Esophagus squamous epithelium (tissue), 5 donors: ENCODE measurements at regions not wholly inside any gene's neighbourhood (a gene's known extent, or its start where the extent isn't known, plus 50 kb on each side); places are given as distances from the start of the nearest gene placed in this dataset.

Experiments
- DNase-seq: peaks from one replicate; lab custom pipeline; 2025; lab: John Stamatoyannopoulos, UW
- H3K27ac ChIP-seq, 4 donors: fragments of 200-600 bp; sonication (generic); one replicate each; pipeline ENCODE4 v1.5.1; 2016 to 2019; ENCODE audit warnings: mild to moderate bottlenecking in 1 of 4
- H3K27me3 ChIP-seq, 4 donors: fragments of 200-600 bp; sonication (generic); 1 replicate in 3 of 4; 2 replicates in 1 of 4; pipeline versions ENCODE4 v1.5.1 to v1.6.0; 2017 to 2021; ENCODE audit warnings: antibody characterized with exemption in 1 of 4
- H3K36me3 ChIP-seq, 3 donors: fragments of 200-600 bp; sonication (generic); one replicate each; pipeline ENCODE4 v1.5.1; 2016 to 2019
- H3K4me1 ChIP-seq, 3 donors: fragments of 200-600 bp; sonication (generic); one replicate each; pipeline ENCODE4 v1.5.1; 2017 to 2019
- H3K4me3 ChIP-seq, 4 donors: fragments of 200-600 bp; sonication (generic); 1 replicate in 3 of 4; 2 replicates in 1 of 4; pipeline ENCODE4 v1.5.1; 2016 to 2019; ENCODE audit warnings: mild to moderate bottlenecking in 2 of 4, moderate library complexity in 1 of 4
- H3K9me3 ChIP-seq, 3 donors: fragments of 200-600 bp; sonication (generic); one replicate each; pipeline ENCODE4 v1.5.1; 2016 to 2019
- POLR2A ChIP-seq, 4 donors: fragments of 450-650 bp; IDR thresholded peaks; one replicate each; pipeline ENCODE4 v1.6.1; 2017; ENCODE audit warnings: antibody characterized with exemption in 4 of 4, mild to moderate bottlenecking in 4 of 4, moderate library complexity in 3 of 4
- WGBS, 2 donors: methylation state at CpG; one replicate each; pipeline ENCODE4 v1.1.5; 2018; 5-methylcytosine and 5-hydroxymethylcytosine counted together
- intact Hi-C: fragments of 100-400 bp; cut with DNase I; formaldehyde crosslinking; loops from one replicate; pipeline ENCODE4 v1.15.0; 2022
- TF ChIP-seq, protein P1 (sequence below), 6 experiments: fragments of 450-650 bp in 4 of 6; fragments of 200-600 bp in 2 of 6; sonication (generic) in 2 of 6; IDR thresholded peaks; one replicate each; pipeline ENCODE4 v1.5.1; 2016 to 2019; ENCODE audit warnings: antibody characterized with exemption in 6 of 6, mild to moderate bottlenecking in 4 of 6, moderate library complexity in 4 of 6
- donor health status: DM: yes; HTN: yes; CAD: no.

GRCh38 chr4:104393655-104394324 lies 100.9 kb downstream of the CXXC4 start:
- Histone ChIP-seq H3K27me3 (no peaks in the 10 kb centered on the region), H3K4me1 (peaks cover 0 to 5% (median 0%) of the 10 kb centered on the region in 3 donors), H3K4me3 (no peak overlapping the region), H3K27ac (no peak overlapping the region), H3K36me3 (no peaks in the 10 kb centered on the region), H3K9me3 (no peaks in the 10 kb centered on the region)
- no peak for TF ChIP-seq POLR2A (IDR thresholded peaks at IDR 0.05)
- TF ChIP-seq, protein P1, sequence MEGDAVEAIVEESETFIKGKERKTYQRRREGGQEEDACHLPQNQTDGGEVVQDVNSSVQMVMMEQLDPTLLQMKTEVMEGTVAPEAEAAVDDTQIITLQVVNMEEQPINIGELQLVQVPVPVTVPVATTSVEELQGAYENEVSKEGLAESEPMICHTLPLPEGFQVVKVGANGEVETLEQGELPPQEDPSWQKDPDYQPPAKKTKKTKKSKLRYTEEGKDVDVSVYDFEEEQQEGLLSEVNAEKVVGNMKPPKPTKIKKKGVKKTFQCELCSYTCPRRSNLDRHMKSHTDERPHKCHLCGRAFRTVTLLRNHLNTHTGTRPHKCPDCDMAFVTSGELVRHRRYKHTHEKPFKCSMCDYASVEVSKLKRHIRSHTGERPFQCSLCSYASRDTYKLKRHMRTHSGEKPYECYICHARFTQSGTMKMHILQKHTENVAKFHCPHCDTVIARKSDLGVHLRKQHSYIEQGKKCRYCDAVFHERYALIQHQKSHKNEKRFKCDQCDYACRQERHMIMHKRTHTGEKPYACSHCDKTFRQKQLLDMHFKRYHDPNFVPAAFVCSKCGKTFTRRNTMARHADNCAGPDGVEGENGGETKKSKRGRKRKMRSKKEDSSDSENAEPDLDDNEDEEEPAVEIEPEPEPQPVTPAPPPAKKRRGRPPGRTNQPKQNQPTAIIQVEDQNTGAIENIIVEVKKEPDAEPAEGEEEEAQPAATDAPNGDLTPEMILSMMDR (IDR thresholded peaks at IDR 0.05) = no peak
- 42 to 57% methylated on average over 3 of the region's 3 CpGs for WGBS, 2 donors
- DNase-seq = no peak
- intact Hi-C loops = no loop called here

GRCh38 chr4:104385713-104386112 lies 109.0 kb downstream of the CXXC4 start:
- H3K27me3 ChIP-seq = no peaks in the 10 kb centered on the region
- intact Hi-C loops = no loop called here
- no peaks in the 10 kb centered on the region for H3K36me3 ChIP-seq
- no peaks in the 10 kb centered on the region for H3K4me1 ChIP-seq
- WGBS, 2 donors = 81 to 84% methylated on average over 1 of the region's 1 CpG
- no peak overlapping the region for H3K4me3 ChIP-seq
- no peaks in the 10 kb centered on the region for H3K9me3 ChIP-seq
- no peak overlapping the region for H3K27ac ChIP-seq
- no peak for TF ChIP-seq POLR2A (IDR thresholded peaks at IDR 0.05)
- TF ChIP-seq, protein P1 (IDR thresholded peaks at IDR 0.05) = no peak
- no peak for DNase-seq

- no peak overlapping the region for H3K4me3 ChIP-seq
- no peak for DNase-seq
- H3K27me3 ChIP-seq = no peaks in the 10 kb centered on the region
- intact Hi-C loops = no loop called here
- TF ChIP-seq, protein P1 (IDR thresholded peaks at IDR 0.05) = no peak
- TF ChIP-seq POLR2A (IDR thresholded peaks at IDR 0.05) = no peak
- no peaks in the 10 kb centered on the region for H3K4me1 ChIP-seq
- H3K36me3 ChIP-seq = no peaks in the 10 kb centered on the region
- H3K9me3 ChIP-seq = no peaks in the 10 kb centered on the region
- no peak overlapping the region for H3K27ac ChIP-seq
- WGBS, 2 donors = 89 to 93% methylated on average over 5 of the region's 5 CpGs
Measured at GRCh38 chr4:104382961-104383360, 111.7 kb downstream of the CXXC4 start.

DNA sequence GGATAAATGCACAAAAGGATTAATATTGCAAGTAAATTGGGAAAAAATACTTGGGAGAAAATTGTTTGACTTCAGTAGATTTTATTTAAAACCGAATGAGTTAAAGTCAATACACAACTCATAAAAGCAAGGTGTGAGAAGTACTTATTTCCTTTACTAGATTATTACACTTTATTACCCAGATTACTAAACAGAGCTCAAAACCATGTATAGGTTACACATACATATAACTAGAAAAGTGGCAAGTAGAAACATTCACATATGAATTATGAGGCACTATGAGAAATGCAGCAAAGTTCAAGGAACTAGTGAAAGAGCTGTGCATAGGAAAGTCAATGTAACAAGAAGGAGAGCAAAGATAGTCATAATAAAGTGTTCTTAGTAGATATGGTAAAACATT lies 113.0 kb downstream of the CXXC4 start:
- TF ChIP-seq POLR2A (IDR thresholded peaks at IDR 0.05) = no peak
- TF ChIP-seq, protein P1 (IDR thresholded peaks at IDR 0.05) = no peak
- no peak overlapping the region for H3K4me3 ChIP-seq
- no peak for DNase-seq
- intact Hi-C loops = no loop called here
- no peaks in the 10 kb centered on the region for H3K9me3 ChIP-seq
- H3K27me3 ChIP-seq = no peaks in the 10 kb centered on the region
- H3K4me1 ChIP-seq = no peaks in the 10 kb centered on the region
- H3K27ac ChIP-seq = no peak overlapping the region
- 58 to 84% methylated on average over 1 of the region's 1 CpG for WGBS, 2 donors
- no peaks in the 10 kb centered on the region for H3K36me3 ChIP-seq

DNA sequence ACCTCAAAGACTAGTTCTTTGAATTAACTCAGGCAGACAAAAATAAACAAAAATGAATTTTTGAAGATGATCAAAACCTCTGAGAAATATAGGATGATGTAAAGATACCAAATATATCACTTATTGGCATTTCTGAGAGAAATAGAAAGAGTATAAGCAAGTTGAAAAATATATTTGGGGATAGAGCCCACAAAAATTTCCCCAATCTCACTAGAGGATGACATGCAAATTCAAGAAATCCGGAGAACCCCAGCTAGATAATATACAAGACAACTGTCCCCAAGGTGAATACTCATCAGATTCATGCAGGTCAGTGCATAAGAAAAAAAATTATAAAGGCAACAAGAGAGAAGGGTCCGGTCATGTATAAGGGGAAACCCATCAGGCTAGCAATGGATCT lies 129.1 kb downstream of the CXXC4 start:
- 86 to 89% methylated on average over 2 of the region's 2 CpGs for WGBS, 2 donors
- no peak overlapping the region for H3K4me3 ChIP-seq
- no peaks in the 10 kb centered on the region for H3K4me1 ChIP-seq
- H3K36me3 ChIP-seq = no peaks in the 10 kb centered on the region
- H3K9me3 ChIP-seq = no peaks in the 10 kb centered on the region
- no peak for TF ChIP-seq POLR2A (IDR thresholded peaks at IDR 0.05)
- TF ChIP-seq, protein P1 (IDR thresholded peaks at IDR 0.05) = no peak
- DNase-seq = no peak
- H3K27me3 ChIP-seq = no peaks in the 10 kb centered on the region
- intact Hi-C loops = no loop called here
- no peak overlapping the region for H3K27ac ChIP-seq
